ENCODE measurements at regions not wholly inside any gene's neighbourhood (a gene's known extent, or its start where the extent isn't known, plus 50 kb on each side); places are given as distances from the start of the nearest gene placed in this dataset.

DNA sequence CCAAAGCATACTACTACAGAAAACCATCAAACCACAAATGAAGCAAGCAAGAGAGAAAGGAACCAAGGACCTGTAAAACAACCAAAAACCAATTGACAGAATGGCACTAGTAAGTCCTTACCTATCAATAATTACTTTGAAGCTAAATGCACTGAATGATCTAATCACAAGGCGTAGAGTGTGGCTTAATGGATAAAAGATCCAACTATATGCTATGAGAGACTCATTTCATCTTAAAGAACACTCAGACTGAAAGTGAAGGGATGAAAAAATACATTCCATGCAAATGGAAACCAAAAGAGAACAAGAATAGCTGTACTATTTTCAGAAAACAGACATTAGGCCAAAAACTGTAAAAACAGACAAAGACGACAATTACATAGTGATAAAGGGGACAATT lies 70.7 kb downstream of the CRPPA start:
- Histone ChIP-seq H3K36me3 (ENCODE audit: control insufficient read depth, insufficient read depth, low read length) (no peaks in the 10 kb centered on the region), H3K27ac (ENCODE audit: extremely low read depth, low read depth, low read length) (no peak overlapping the region), H3K4me1 (replicated peaks in 1 of 2; ENCODE audit: control insufficient read depth in 2 of 2, insufficient read depth in 2 of 2, low read length in 2 of 2) (peaks cover 0 to 33% of the 10 kb centered on the region in 2 experiments; a peak in 3 of 5 replicates), H3K4me2 (ENCODE audit: insufficient read depth, low read length) (no peak overlapping the region), H2AFZ (ENCODE audit: low read depth, low read length) (no peak overlapping the region), H3K79me2 (ENCODE audit: control insufficient read depth, insufficient read depth, low read length) (peaks cover 21% of the 10 kb centered on the region; the same call in 2 of the 3 replicates), H4K20me1 (replicated peaks; ENCODE audit: control insufficient read depth, insufficient read depth, low read length) (no peaks in the 10 kb centered on the region), H3K4me3 (no peak overlapping the region), H3K9ac (ENCODE audit: insufficient read depth in 1 of 2, low read depth in 2 of 2, low read length in 2 of 2) (no peak overlapping the region), H3K27me3 (ENCODE audit: control insufficient read depth in 2 of 2, insufficient read depth in 2 of 2, low read length in 2 of 2) (no peaks in the 10 kb centered on the region), H3K9me1 (ENCODE audit: control insufficient read depth, insufficient read depth, low read length) (no peaks in the 10 kb centered on the region), H3K9me3 (replicated peaks; ENCODE audit: control insufficient read depth, insufficient read depth, low read depth, low read length) (no peaks in the 10 kb centered on the region)
- FAIRE-seq (no peak), ATAC-seq (no peak), DNase-seq (ENCODE audit: extremely low read depth in 1 of 4, low spot score in 3 of 4) (no peak)
- 97% methylated on average over 2 of the region's 2 CpGs for WGBS (ENCODE audit: insufficient coverage, low coverage, missing lambda C conversion rate)
- ChIA-PET CTCF (ENCODE audit: low intra/inter-chr PET ratio) (no interaction called here), POLR2A (no interaction called here)
- in situ Hi-C loops (cut with MboI) (no loop called here), intact Hi-C loops (cut with micrococcal nuclease) (no loop called here)
- no TSS peak for BruUV-seq (replicated peaks)
- TF ChIP-seq, protein P1, sequence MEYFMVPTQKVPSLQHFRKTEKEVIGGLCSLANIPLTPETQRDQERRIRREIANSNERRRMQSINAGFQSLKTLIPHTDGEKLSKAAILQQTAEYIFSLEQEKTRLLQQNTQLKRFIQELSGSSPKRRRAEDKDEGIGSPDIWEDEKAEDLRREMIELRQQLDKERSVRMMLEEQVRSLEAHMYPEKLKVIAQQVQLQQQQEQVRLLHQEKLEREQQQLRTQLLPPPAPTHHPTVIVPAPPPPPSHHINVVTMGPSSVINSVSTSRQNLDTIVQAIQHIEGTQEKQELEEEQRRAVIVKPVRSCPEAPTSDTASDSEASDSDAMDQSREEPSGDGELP (CRISPR knock-in tag; IDR thresholded peaks at IDR 0.05; ENCODE audit: borderline replicate concordance): no peak
- TF ChIP-seq HOXB6 (CRISPR knock-in tag; IDR thresholded peaks at IDR 0.05; ENCODE audit: borderline replicate concordance) (no peak), NFIC (IDR thresholded peaks at IDR 0.05) (no peak), IRF1 (CRISPR knock-in tag; IDR thresholded peaks at IDR 0.05; ENCODE audit: borderline replicate concordance) (no peak), ZBTB17 (CRISPR knock-in tag; IDR thresholded peaks at IDR 0.05) (no peak), ZNF174 (CRISPR knock-in tag; IDR thresholded peaks at IDR 0.05) (no peak), NONO (IDR thresholded peaks at IDR 0.05; ENCODE audit: low read depth in 2 of 2, low read length in 1 of 2) (no peak), CBFB (CRISPR knock-in tag; IDR thresholded peaks at IDR 0.05) (no peak), MTF1 (CRISPR knock-in tag; IDR thresholded peaks at IDR 0.05; ENCODE audit: borderline replicate concordance) (no peak), MAZ (CRISPR knock-in tag; conservative IDR thresholded peaks at IDR 0.05 in 1 of 2, IDR thresholded peaks at IDR 0.05 in 1 of 2) (no peak), CBX3 (IDR thresholded peaks at IDR 0.05; ENCODE audit: borderline replicate concordance in 1 of 2, low read length in 2 of 2) (no peak), DDX20 (tag; IDR thresholded peaks at IDR 0.05; ENCODE audit: low read depth) (no peak), NFIX (CRISPR knock-in tag; IDR thresholded peaks at IDR 0.05; ENCODE audit: low read depth) (no peak), ZNF431 (CRISPR knock-in tag; IDR thresholded peaks at IDR 0.05) (no peak), TCFL5 (CRISPR knock-in tag; conservative IDR thresholded peaks at IDR 0.05) (no peak), MBD2 (IDR thresholded peaks at IDR 0.05; ENCODE audit: borderline replicate concordance, low read depth) (no peak), PHB (CRISPR knock-in tag; IDR thresholded peaks at IDR 0.05) (no peak)
- TF ChIP-seq, protein P2, sequence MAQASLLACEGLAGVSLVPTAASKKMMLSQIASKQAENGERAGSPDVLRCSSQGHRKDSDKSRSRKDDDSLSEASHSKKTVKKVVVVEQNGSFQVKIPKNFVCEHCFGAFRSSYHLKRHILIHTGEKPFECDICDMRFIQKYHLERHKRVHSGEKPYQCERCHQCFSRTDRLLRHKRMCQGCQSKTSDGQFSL (CRISPR knock-in tag; IDR thresholded peaks at IDR 0.05): no peak
- TF ChIP-seq, protein P2 (tag; IDR thresholded peaks at IDR 0.05): no peak
- TF ChIP-seq, protein P3, sequence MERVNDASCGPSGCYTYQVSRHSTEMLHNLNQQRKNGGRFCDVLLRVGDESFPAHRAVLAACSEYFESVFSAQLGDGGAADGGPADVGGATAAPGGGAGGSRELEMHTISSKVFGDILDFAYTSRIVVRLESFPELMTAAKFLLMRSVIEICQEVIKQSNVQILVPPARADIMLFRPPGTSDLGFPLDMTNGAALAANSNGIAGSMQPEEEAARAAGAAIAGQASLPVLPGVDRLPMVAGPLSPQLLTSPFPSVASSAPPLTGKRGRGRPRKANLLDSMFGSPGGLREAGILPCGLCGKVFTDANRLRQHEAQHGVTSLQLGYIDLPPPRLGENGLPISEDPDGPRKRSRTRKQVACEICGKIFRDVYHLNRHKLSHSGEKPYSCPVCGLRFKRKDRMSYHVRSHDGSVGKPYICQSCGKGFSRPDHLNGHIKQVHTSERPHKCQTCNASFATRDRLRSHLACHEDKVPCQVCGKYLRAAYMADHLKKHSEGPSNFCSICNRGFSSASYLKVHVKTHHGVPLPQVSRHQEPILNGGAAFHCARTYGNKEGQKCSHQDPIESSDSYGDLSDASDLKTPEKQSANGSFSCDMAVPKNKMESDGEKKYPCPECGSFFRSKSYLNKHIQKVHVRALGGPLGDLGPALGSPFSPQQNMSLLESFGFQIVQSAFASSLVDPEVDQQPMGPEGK (CRISPR knock-in tag; IDR thresholded peaks at IDR 0.05; ENCODE audit: borderline replicate concordance): no peak
